ENCODE measurements at regions not wholly inside any gene's neighbourhood (a gene's known extent, or its start where the extent isn't known, plus 50 kb on each side); places are given as distances from the start of the nearest gene placed in this dataset.

GRCh38 chr2:194182888-194183287, 1474.1 kb upstream of the SLC39A10 start:
- Histone ChIP-seq H3K4me1 (ENCODE audit: control insufficient read depth in 1 of 2, insufficient read depth in 2 of 2, low read length in 2 of 2) (no peaks in the 10 kb centered on the region), H3K4me3 (ENCODE audit: low read depth in 1 of 2, low read length in 2 of 2) (no peak overlapping the region), H3K27ac (ENCODE audit: low read depth, low read length) (no peak overlapping the region), H3K9me3 (ENCODE audit: control insufficient read depth in 1 of 2, low read length in 2 of 2) (no peaks in the 10 kb centered on the region), H3K27me3 (ENCODE audit: control insufficient read depth in 1 of 2, insufficient read depth in 2 of 2, low read length in 2 of 2) (no peaks in the 10 kb centered on the region), H3K36me3 (ENCODE audit: control insufficient read depth in 1 of 2, insufficient read depth in 2 of 2, low read length in 2 of 2) (no peaks in the 10 kb centered on the region), H3K9ac (ENCODE audit: low read depth in 1 of 2, low read length in 2 of 2) (no peak overlapping the region)

GRCh38 chr2:194176134-194176533, 1480.9 kb upstream of the SLC39A10 start:
- Histone ChIP-seq H3K9ac (ENCODE audit: low read depth in 1 of 2, low read length in 2 of 2) (no peak overlapping the region), H3K4me1 (ENCODE audit: control insufficient read depth in 1 of 2, insufficient read depth in 2 of 2, low read length in 2 of 2) (no peaks in the 10 kb centered on the region), H3K36me3 (ENCODE audit: control insufficient read depth in 1 of 2, insufficient read depth in 2 of 2, low read length in 2 of 2) (no peaks in the 10 kb centered on the region), H3K27ac (ENCODE audit: low read depth, low read length) (no peak overlapping the region), H3K4me3 (ENCODE audit: low read depth in 1 of 2, low read length in 2 of 2) (no peak overlapping the region), H3K9me3 (ENCODE audit: control insufficient read depth in 1 of 2, low read length in 2 of 2) (no peaks in the 10 kb centered on the region), H3K27me3 (ENCODE audit: control insufficient read depth in 1 of 2, insufficient read depth in 2 of 2, low read length in 2 of 2) (no peaks in the 10 kb centered on the region)

GRCh38 chr2:194166818-194167217, 1490.2 kb upstream of the SLC39A10 start:
- H3K27ac ChIP-seq (ENCODE audit: low read depth, low read length): no peak overlapping the region
- H3K9ac ChIP-seq (ENCODE audit: low read depth in 1 of 2, low read length in 2 of 2): no peak overlapping the region
- no peaks in the 10 kb centered on the region for H3K36me3 ChIP-seq (ENCODE audit: control insufficient read depth in 1 of 2, insufficient read depth in 2 of 2, low read length in 2 of 2)
- no peaks in the 10 kb centered on the region for H3K27me3 ChIP-seq (ENCODE audit: control insufficient read depth in 1 of 2, insufficient read depth in 2 of 2, low read length in 2 of 2)
- no peaks in the 10 kb centered on the region for H3K4me1 ChIP-seq (ENCODE audit: control insufficient read depth in 1 of 2, insufficient read depth in 2 of 2, low read length in 2 of 2)
- no peak overlapping the region for H3K4me3 ChIP-seq (ENCODE audit: low read depth in 1 of 2, low read length in 2 of 2)
- H3K9me3 ChIP-seq (ENCODE audit: control insufficient read depth in 1 of 2, low read length in 2 of 2): no peaks in the 10 kb centered on the region

GRCh38 chr2:194155431-194155830, 1501.6 kb upstream of the SLC39A10 start:
- Histone ChIP-seq H3K4me1 (ENCODE audit: control insufficient read depth in 1 of 2, insufficient read depth in 2 of 2, low read length in 2 of 2) (no peaks in the 10 kb centered on the region), H3K4me3 (ENCODE audit: low read depth in 1 of 2, low read length in 2 of 2) (no peak overlapping the region), H3K9me3 (ENCODE audit: control insufficient read depth in 1 of 2, low read length in 2 of 2) (no peaks in the 10 kb centered on the region), H3K27ac (ENCODE audit: low read depth, low read length) (no peak overlapping the region), H3K9ac (ENCODE audit: low read depth in 1 of 2, low read length in 2 of 2) (no peak overlapping the region), H3K27me3 (ENCODE audit: control insufficient read depth in 1 of 2, insufficient read depth in 2 of 2, low read length in 2 of 2) (no peaks in the 10 kb centered on the region), H3K36me3 (ENCODE audit: control insufficient read depth in 1 of 2, insufficient read depth in 2 of 2, low read length in 2 of 2) (no peaks in the 10 kb centered on the region)

GRCh38 chr2:194151231-194151630, 1505.8 kb upstream of the SLC39A10 start:
- no peaks in the 10 kb centered on the region for H3K27me3 ChIP-seq (ENCODE audit: control insufficient read depth in 1 of 2, insufficient read depth in 2 of 2, low read length in 2 of 2)
- no peak overlapping the region for H3K9ac ChIP-seq (ENCODE audit: low read depth in 1 of 2, low read length in 2 of 2)
- no peaks in the 10 kb centered on the region for H3K9me3 ChIP-seq (ENCODE audit: control insufficient read depth in 1 of 2, low read length in 2 of 2)
- no peak overlapping the region for H3K4me3 ChIP-seq (ENCODE audit: low read depth in 1 of 2, low read length in 2 of 2)
- no peak overlapping the region for H3K27ac ChIP-seq (ENCODE audit: low read depth, low read length)
- H3K36me3 ChIP-seq (ENCODE audit: control insufficient read depth in 1 of 2, insufficient read depth in 2 of 2, low read length in 2 of 2): no peaks in the 10 kb centered on the region
- H3K4me1 ChIP-seq (ENCODE audit: control insufficient read depth in 1 of 2, insufficient read depth in 2 of 2, low read length in 2 of 2): no peaks in the 10 kb centered on the region

GRCh38 chr2:194135463-194135862, 1521.6 kb upstream of the SLC39A10 start:
- no peaks in the 10 kb centered on the region for H3K4me1 ChIP-seq (ENCODE audit: control insufficient read depth in 1 of 2, insufficient read depth in 2 of 2, low read length in 2 of 2)
- H3K9me3 ChIP-seq (ENCODE audit: control insufficient read depth in 1 of 2, low read length in 2 of 2): no peaks in the 10 kb centered on the region
- H3K36me3 ChIP-seq (ENCODE audit: control insufficient read depth in 1 of 2, insufficient read depth in 2 of 2, low read length in 2 of 2): no peaks in the 10 kb centered on the region
- H3K9ac ChIP-seq (ENCODE audit: low read depth in 1 of 2, low read length in 2 of 2): no peak overlapping the region
- H3K4me3 ChIP-seq (ENCODE audit: low read depth in 1 of 2, low read length in 2 of 2): no peak overlapping the region
- no peak overlapping the region for H3K27ac ChIP-seq (ENCODE audit: low read depth, low read length)
- H3K27me3 ChIP-seq (ENCODE audit: control insufficient read depth in 1 of 2, insufficient read depth in 2 of 2, low read length in 2 of 2): no peaks in the 10 kb centered on the region

GRCh38 chr2:194128810-194129209, 1528.2 kb upstream of the SLC39A10 start:
- H3K36me3 ChIP-seq (ENCODE audit: control insufficient read depth in 1 of 2, insufficient read depth in 2 of 2, low read length in 2 of 2): no peaks in the 10 kb centered on the region
- no peak overlapping the region for H3K4me3 ChIP-seq (ENCODE audit: low read depth in 1 of 2, low read length in 2 of 2)
- H3K9me3 ChIP-seq (ENCODE audit: control insufficient read depth in 1 of 2, low read length in 2 of 2): peaks cover 0 to 6% of the 10 kb centered on the region in 2 donors
- no peaks in the 10 kb centered on the region for H3K27me3 ChIP-seq (ENCODE audit: control insufficient read depth in 1 of 2, insufficient read depth in 2 of 2, low read length in 2 of 2)
- no peaks in the 10 kb centered on the region for H3K4me1 ChIP-seq (ENCODE audit: control insufficient read depth in 1 of 2, insufficient read depth in 2 of 2, low read length in 2 of 2)
- no peak overlapping the region for H3K9ac ChIP-seq (ENCODE audit: low read depth in 1 of 2, low read length in 2 of 2)
- H3K27ac ChIP-seq (ENCODE audit: low read depth, low read length): no peak overlapping the region

- no peaks in the 10 kb centered on the region for H3K4me1 ChIP-seq (ENCODE audit: control insufficient read depth in 1 of 2, insufficient read depth in 2 of 2, low read length in 2 of 2)
- no peaks in the 10 kb centered on the region for H3K36me3 ChIP-seq (ENCODE audit: control insufficient read depth in 1 of 2, insufficient read depth in 2 of 2, low read length in 2 of 2)
- no peaks in the 10 kb centered on the region for H3K27me3 ChIP-seq (ENCODE audit: control insufficient read depth in 1 of 2, insufficient read depth in 2 of 2, low read length in 2 of 2)
- no peak overlapping the region for H3K27ac ChIP-seq (ENCODE audit: low read depth, low read length)
- peaks cover 0 to 6% of the 10 kb centered on the region in 2 donors for H3K9me3 ChIP-seq (ENCODE audit: control insufficient read depth in 1 of 2, low read length in 2 of 2)
- H3K9ac ChIP-seq (ENCODE audit: low read depth in 1 of 2, low read length in 2 of 2): no peak overlapping the region
- no peak overlapping the region for H3K4me3 ChIP-seq (ENCODE audit: low read depth in 1 of 2, low read length in 2 of 2)
Measured at GRCh38 chr2:194126418-194126817, 1530.6 kb upstream of the SLC39A10 start.

GRCh38 chr2:194116861-194117260, 1540.2 kb upstream of the SLC39A10 start:
- Histone ChIP-seq H3K27ac (ENCODE audit: low read depth, low read length) (no peak overlapping the region), H3K36me3 (ENCODE audit: control insufficient read depth in 1 of 2, insufficient read depth in 2 of 2, low read length in 2 of 2) (no peaks in the 10 kb centered on the region), H3K9me3 (ENCODE audit: control insufficient read depth in 1 of 2, low read length in 2 of 2) (no peaks in the 10 kb centered on the region), H3K4me3 (ENCODE audit: low read depth in 1 of 2, low read length in 2 of 2) (no peak overlapping the region), H3K27me3 (ENCODE audit: control insufficient read depth in 1 of 2, insufficient read depth in 2 of 2, low read length in 2 of 2) (no peaks in the 10 kb centered on the region), H3K9ac (ENCODE audit: low read depth in 1 of 2, low read length in 2 of 2) (no peak overlapping the region), H3K4me1 (ENCODE audit: control insufficient read depth in 1 of 2, insufficient read depth in 2 of 2, low read length in 2 of 2) (no peaks in the 10 kb centered on the region)

- Histone ChIP-seq H3K9ac (ENCODE audit: low read depth in 1 of 2, low read length in 2 of 2) (no peak overlapping the region), H3K27ac (ENCODE audit: low read depth, low read length) (no peak overlapping the region), H3K9me3 (ENCODE audit: control insufficient read depth in 1 of 2, low read length in 2 of 2) (no peaks in the 10 kb centered on the region), H3K4me3 (ENCODE audit: low read depth in 1 of 2, low read length in 2 of 2) (no peak overlapping the region), H3K4me1 (ENCODE audit: control insufficient read depth in 1 of 2, insufficient read depth in 2 of 2, low read length in 2 of 2) (no peaks in the 10 kb centered on the region), H3K27me3 (ENCODE audit: control insufficient read depth in 1 of 2, insufficient read depth in 2 of 2, low read length in 2 of 2) (no peaks in the 10 kb centered on the region), H3K36me3 (ENCODE audit: control insufficient read depth in 1 of 2, insufficient read depth in 2 of 2, low read length in 2 of 2) (no peaks in the 10 kb centered on the region)
Measured at GRCh38 chr2:194105358-194105757, 1551.7 kb upstream of the SLC39A10 start.

GRCh38 chr2:194104687-194105086, 1552.3 kb upstream of the SLC39A10 start:
- no peak overlapping the region for H3K27ac ChIP-seq (ENCODE audit: low read depth, low read length)
- H3K4me1 ChIP-seq (ENCODE audit: control insufficient read depth in 1 of 2, insufficient read depth in 2 of 2, low read length in 2 of 2): no peaks in the 10 kb centered on the region
- no peak overlapping the region for H3K9ac ChIP-seq (ENCODE audit: low read depth in 1 of 2, low read length in 2 of 2)
- no peaks in the 10 kb centered on the region for H3K36me3 ChIP-seq (ENCODE audit: control insufficient read depth in 1 of 2, insufficient read depth in 2 of 2, low read length in 2 of 2)
- no peaks in the 10 kb centered on the region for H3K9me3 ChIP-seq (ENCODE audit: control insufficient read depth in 1 of 2, low read length in 2 of 2)
- H3K27me3 ChIP-seq (ENCODE audit: control insufficient read depth in 1 of 2, insufficient read depth in 2 of 2, low read length in 2 of 2): no peaks in the 10 kb centered on the region
- no peak overlapping the region for H3K4me3 ChIP-seq (ENCODE audit: low read depth in 1 of 2, low read length in 2 of 2)

Data from duodenal mucosa (tissue), 2 donors.